H9 (cell line): ENCODE measurements at regions not wholly inside any gene's neighbourhood (a gene's known extent, or its start where the extent isn't known, plus 50 kb on each side); places are given as distances from the start of the nearest gene placed in this dataset.

Experiments used
- DNase-seq: peaks from one replicate; pipeline ENCODE4 v3.0.0-alpha.2; 2017
- H2AFZ ChIP-seq: one replicate; pipeline ENCODE4 v1.6.1; 2013; ENCODE audit warnings: mild to moderate bottlenecking, low read length, control low read depth, moderate library complexity
- H2AK5ac ChIP-seq: 2 replicates; pipeline ENCODE4 v1.6.1; 2013; ENCODE audit warnings: low read length, control low read depth, mixed read lengths; ENCODE audit not compliant: insufficient read length
- H2BK120ac ChIP-seq: one replicate; pipeline ENCODE4 v1.6.1; 2013; ENCODE audit warnings: low read depth, mild to moderate bottlenecking, low read length, control low read depth, inconsistent platforms; ENCODE audit not compliant: poor library complexity, severe bottlenecking
- H2BK12ac ChIP-seq: 2 replicates; pipeline ENCODE4 v1.6.1; 2013; ENCODE audit warnings: low read length, control low read depth, mixed read lengths, low read depth; ENCODE audit not compliant: insufficient read length
- H2BK15ac ChIP-seq: 2 replicates; pipeline ENCODE4 v1.6.1; 2013; ENCODE audit warnings: low read depth, low read length, control low read depth
- H2BK20ac ChIP-seq: one replicate; pipeline ENCODE4 v1.6.1; 2013; ENCODE audit warnings: low read depth, mild to moderate bottlenecking, low read length, control low read depth, inconsistent platforms; ENCODE audit not compliant: poor library complexity, severe bottlenecking
- H2BK5ac ChIP-seq: 2 replicates; pipeline ENCODE4 v1.6.1; 2013; ENCODE audit warnings: low read length, control low read depth, mixed read lengths; ENCODE audit not compliant: insufficient read length
- H3K14ac ChIP-seq: 2 replicates; pipeline ENCODE4 v1.6.1; 2013; ENCODE audit warnings: low read length, control low read depth; ENCODE audit not compliant: insufficient read depth
- H3K18ac ChIP-seq: 2 replicates; pipeline ENCODE4 v1.6.1; 2013; ENCODE audit warnings: low read depth, mild to moderate bottlenecking, mixed read lengths, low read length, control low read depth; ENCODE audit not compliant: insufficient read length
- H3K23ac ChIP-seq: 2 replicates; pipeline ENCODE4 v1.6.1; 2013; ENCODE audit warnings: low read length, control low read depth, mixed read lengths, low read depth; ENCODE audit not compliant: insufficient read length
- H3K23me2 ChIP-seq: 2 replicates; pipeline ENCODE4 v1.6.1; 2013; ENCODE audit warnings: low read depth, mild to moderate bottlenecking, mixed read lengths, low read length, control low read depth; ENCODE audit not compliant: insufficient read length, poor library complexity, severe bottlenecking
- H3K27ac ChIP-seq: 2 replicates; pipeline ENCODE4 v1.5.1; 2013; ENCODE audit warnings: low read length, control low read depth, mixed read lengths, low read depth; ENCODE audit not compliant: insufficient read length
- H3K27me3 ChIP-seq: 2 replicates; pipeline ENCODE4 v1.6.1; 2013; ENCODE audit warnings: low read length, control low read depth, inconsistent platforms; ENCODE audit not compliant: insufficient read depth
- H3K4ac ChIP-seq: 2 replicates; pipeline ENCODE4 v1.6.1; 2013; ENCODE audit warnings: low read depth, mild to moderate bottlenecking, control low read depth, inconsistent platforms, low read length, moderate library complexity
- H3K4me1 ChIP-seq: 2 replicates; pipeline ENCODE4 v1.6.1; 2013; ENCODE audit warnings: low read length, control low read depth, inconsistent platforms; ENCODE audit not compliant: insufficient read depth
- H3K4me2 ChIP-seq: 2 replicates; pipeline ENCODE4 v1.6.1; 2013; ENCODE audit warnings: low read length, control low read depth, mixed read lengths; ENCODE audit not compliant: insufficient read length, insufficient read depth
- H3K56ac ChIP-seq: 2 replicates; pipeline ENCODE4 v1.6.1; 2013; ENCODE audit warnings: low read depth, mild to moderate bottlenecking, mixed read lengths, low read length, control low read depth; ENCODE audit not compliant: insufficient read length
- H3K79me1 ChIP-seq: 2 replicates; pipeline ENCODE4 v1.6.1; 2013; ENCODE audit warnings: low read depth, mild to moderate bottlenecking, moderate library complexity, low read length, control low read depth, inconsistent platforms; ENCODE audit not compliant: insufficient read depth, poor library complexity, severe bottlenecking
- H3K79me2 ChIP-seq: 2 replicates; pipeline ENCODE4 v1.6.1; 2013; ENCODE audit warnings: low read length, control low read depth, inconsistent platforms; ENCODE audit not compliant: insufficient read depth
- H3K9ac ChIP-seq: 2 replicates; pipeline ENCODE4 v1.6.1; 2013; ENCODE audit warnings: low read length, control low read depth, mixed read lengths; ENCODE audit not compliant: insufficient read length; ENCODE audit errors: extremely low read depth
- H3K9me3 ChIP-seq: one replicate; pipeline ENCODE4 v1.6.1; 2013; ENCODE audit warnings: low read depth, low read length, inconsistent platforms; ENCODE audit not compliant: control insufficient read depth
- H3T11ph ChIP-seq: one replicate; pipeline ENCODE4 v1.6.1; 2013; ENCODE audit warnings: mild to moderate bottlenecking, low read length, control low read depth, inconsistent platforms
- H4K20me1 ChIP-seq: one replicate; pipeline ENCODE4 v1.6.1; 2013; ENCODE audit not compliant: control insufficient read depth, insufficient read length, insufficient read depth
- H4K5ac ChIP-seq: 2 replicates; pipeline ENCODE4 v1.6.1; 2013; ENCODE audit warnings: low read depth, mild to moderate bottlenecking, mixed read lengths, low read length, control low read depth; ENCODE audit not compliant: insufficient read length
- H4K8ac ChIP-seq: replicated peaks from 2 replicates; pipeline ENCODE4 v1.6.1; 2013; ENCODE audit warnings: low read length, control low read depth, mixed read lengths, low read depth; ENCODE audit not compliant: insufficient read length
- H4K91ac ChIP-seq: 2 replicates; pipeline ENCODE4 v1.6.1; 2013; ENCODE audit warnings: low read depth, mild to moderate bottlenecking, moderate library complexity, mixed read lengths, low read length, control low read depth; ENCODE audit not compliant: insufficient read length
- H3K27ac Mint-ChIP-seq, 3 experiments: 2 replicates in 2 of 3; 3 replicates in 1 of 3; pipeline ENCODE4 v1.8.0; 2020 to 2021; ENCODE audit warnings: mixed read lengths in 3 of 3, mild to moderate bottlenecking in 1 of 3, moderate library complexity in 1 of 3
- H3K27me3 Mint-ChIP-seq: 2 replicates; pipeline ENCODE4 v1.8.0; 2021; ENCODE audit warnings: low read depth, mild to moderate bottlenecking, moderate library complexity, mixed read lengths
- H3K36me3 Mint-ChIP-seq, 3 experiments: 2 replicates in 2 of 3; 3 replicates in 1 of 3; pipeline ENCODE4 v1.8.0; 2020 to 2021; ENCODE audit warnings: low read depth in 3 of 3, mixed read lengths in 3 of 3; ENCODE audit not compliant: insufficient read depth in 1 of 3
- H3K4me1 Mint-ChIP-seq, 2 experiments: 2 replicates each; pipeline ENCODE4 v1.8.0; 2020; ENCODE audit warnings: mixed read lengths in 2 of 2
- H3K4me3 Mint-ChIP-seq, 2 experiments: 2 replicates in 1 of 2; 3 replicates in 1 of 2; pipeline ENCODE4 v1.8.0; 2020 to 2021; ENCODE audit warnings: mild to moderate bottlenecking in 2 of 2, mixed read lengths in 2 of 2, moderate library complexity in 1 of 2
- H3K9me3 Mint-ChIP-seq, 2 experiments: 2 replicates in 1 of 2; 3 replicates in 1 of 2; pipeline ENCODE4 v1.8.0; 2020; ENCODE audit warnings: mild to moderate bottlenecking in 2 of 2, mixed read lengths in 2 of 2, moderate library complexity in 1 of 2
- CTCF ChIP-seq: fragments of 200-600 bp; sonication (generic); conservative IDR thresholded peaks from 3 replicates; pipeline ENCODE4 v1.8.0; 2021; ENCODE audit warnings: antibody characterized with exemption, mild to moderate bottlenecking
- WGBS: extraction: QIAGEN DNeasy Blood & Tissue Kit; methylation state at CpG from one replicate; pipeline ENCODE4 v1.1.7; 2013; ENCODE audit warnings: missing lambda C conversion rate, low lambda C conversion rate, mixed read lengths; ENCODE audit not compliant: insufficient read length; ENCODE audit errors: extremely low coverage; 5-methylcytosine and 5-hydroxymethylcytosine counted together

DNA sequence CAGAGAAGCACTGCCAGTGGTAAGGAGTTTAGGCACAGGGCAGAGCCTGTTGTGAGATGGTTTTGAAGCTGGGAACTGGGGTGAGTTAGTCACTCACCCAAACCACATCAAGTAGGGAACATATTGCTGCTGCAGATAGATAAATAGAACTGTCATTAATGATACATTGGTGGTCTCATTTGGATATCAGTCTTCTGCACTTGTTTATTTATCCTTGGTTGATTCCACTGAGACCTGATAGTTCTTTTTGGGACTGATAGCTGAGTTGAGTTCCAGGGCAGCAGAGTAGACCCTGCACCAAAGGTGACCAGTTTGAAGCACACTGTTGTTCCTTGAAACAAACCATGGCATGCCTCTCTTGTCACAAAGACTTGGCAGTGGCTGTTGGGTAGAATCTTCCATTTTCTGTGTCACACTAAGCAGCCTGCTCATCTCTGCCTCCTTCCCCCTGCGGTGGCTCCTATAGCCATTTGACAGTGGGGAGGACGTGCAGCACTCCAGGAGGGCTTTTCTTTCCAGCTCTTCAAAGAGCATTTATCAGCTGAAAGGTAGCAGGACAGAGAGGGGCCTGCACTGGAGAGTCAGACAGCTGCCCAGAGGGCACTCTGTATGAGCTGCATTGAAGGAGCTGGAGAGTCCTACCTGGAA is 59.7 kb upstream of the TMEM164 start:
- Mint-ChIP-seq H3K27ac (no peak overlapping the region), H3K4me3 (no peak overlapping the region), H3K4me1 (peaks cover 30 to 34% of the 10 kb centered on the region in 2 experiments), H3K9me3 (no peaks in the 10 kb centered on the region), H3K36me3 (no peaks in the 10 kb centered on the region; a peak in 1 of 7 replicates), H3K27me3 (no peaks in the 10 kb centered on the region; the same call in 1 of the 2 replicates)
- H3K4ac ChIP-seq = no peak overlapping the region
- no peak overlapping the region for H3T11ph ChIP-seq
- no peak overlapping the region for H2BK15ac ChIP-seq
- no peak overlapping the region for H3K14ac ChIP-seq
- no peak overlapping the region for H3K4me2 ChIP-seq
- H2AK5ac ChIP-seq = no peak overlapping the region
- TF ChIP-seq CTCF = no peak
- no peak overlapping the region for H3K56ac ChIP-seq
- no peak overlapping the region for H2BK20ac ChIP-seq
- H4K20me1 ChIP-seq = no peaks in the 10 kb centered on the region
- H2AFZ ChIP-seq = no peak overlapping the region
- no peak for DNase-seq
- H2BK12ac ChIP-seq = no peak overlapping the region
- H3K23me2 ChIP-seq = no peaks in the 10 kb centered on the region
- no peaks in the 10 kb centered on the region for H3K9me3 ChIP-seq
- no peaks in the 10 kb centered on the region for H3K79me2 ChIP-seq
- H3K4me1 ChIP-seq = no peaks in the 10 kb centered on the region
- no peak overlapping the region for H3K9ac ChIP-seq
- no peak overlapping the region for H4K8ac ChIP-seq
- no peak overlapping the region for H4K5ac ChIP-seq
- H3K18ac ChIP-seq = no peak overlapping the region
- no peak overlapping the region for H3K27ac ChIP-seq
- no CpG with 5 or more reads among the region's 2 CpGs for WGBS
- no peaks in the 10 kb centered on the region; the same call in 1 of the 2 replicates for H3K27me3 ChIP-seq
- no peak overlapping the region for H2BK120ac ChIP-seq
- no peak overlapping the region for H2BK5ac ChIP-seq
- H3K23ac ChIP-seq = no peak overlapping the region
- H3K79me1 ChIP-seq = no peaks in the 10 kb centered on the region
- H4K91ac ChIP-seq = no peak overlapping the region
